GM19438 (cell line): ENCODE measurements at regions not wholly inside any gene's neighbourhood (a gene's known extent, or its start where the extent isn't known, plus 50 kb on each side); places are given as distances from the start of the nearest gene placed in this dataset.
"Not testable (repeated sequence)": the region's sequence is repeated elsewhere in the genome, so short reads cannot be mapped to it uniquely, and the experiment has no call there.

ENCODE experiments used
- ATAC-seq: cut with Tn5 transposase; IDR thresholded peaks from one replicate; pipeline ENCODE4 v1.9.1; 2021; ENCODE audit warnings: low read depth; ENCODE audit not compliant: unreplicated experiment

GRCh38 chr1:238485912-238486209 lies 595.1 kb upstream of the ZP4 start:
- ATAC-seq: no peak

GRCh38 chr1:238485057-238485911 lies 594.6 kb upstream of the ZP4 start:
- ATAC-seq: no peak

DNA sequence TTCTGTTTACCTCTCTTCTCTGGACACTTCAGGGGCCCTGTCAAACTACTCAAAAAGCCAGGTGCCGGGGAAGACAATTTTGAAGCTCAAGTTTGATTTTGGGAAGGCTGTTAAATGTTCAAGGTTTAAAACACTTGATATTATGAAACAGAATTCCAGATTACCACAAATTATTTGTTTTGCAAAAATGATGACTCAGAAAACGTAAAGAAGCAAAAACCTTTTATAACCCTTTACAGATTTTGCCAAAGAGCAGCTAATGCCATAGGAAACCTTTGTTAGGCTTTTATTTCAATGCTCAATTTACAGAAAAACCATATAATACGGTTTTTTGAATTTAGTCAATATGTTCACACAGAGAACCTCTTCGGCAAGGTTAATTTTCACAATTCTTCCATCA lies 593.4 kb upstream of the ZP4 start:
- ATAC-seq: no peak

DNA sequence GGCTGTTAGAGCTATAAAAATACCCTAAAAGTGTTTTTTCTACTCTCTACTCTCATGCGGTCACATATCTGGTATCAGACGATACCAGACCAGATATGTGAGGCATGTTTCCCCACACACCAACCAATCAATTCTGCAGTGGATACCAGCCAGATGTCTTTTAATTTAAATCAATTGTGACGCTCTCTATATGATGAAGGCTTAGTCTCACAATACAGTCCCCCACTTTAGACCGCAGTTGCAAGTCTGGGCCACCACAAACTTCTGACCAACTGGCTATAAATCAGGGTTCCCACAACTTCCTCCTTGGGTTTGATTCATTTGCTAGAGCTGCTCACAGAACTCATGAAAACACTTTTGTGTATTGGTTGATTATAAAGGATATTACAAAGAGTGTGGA lies 586.1 kb upstream of the ZP4 start:
- no peak for ATAC-seq

DNA sequence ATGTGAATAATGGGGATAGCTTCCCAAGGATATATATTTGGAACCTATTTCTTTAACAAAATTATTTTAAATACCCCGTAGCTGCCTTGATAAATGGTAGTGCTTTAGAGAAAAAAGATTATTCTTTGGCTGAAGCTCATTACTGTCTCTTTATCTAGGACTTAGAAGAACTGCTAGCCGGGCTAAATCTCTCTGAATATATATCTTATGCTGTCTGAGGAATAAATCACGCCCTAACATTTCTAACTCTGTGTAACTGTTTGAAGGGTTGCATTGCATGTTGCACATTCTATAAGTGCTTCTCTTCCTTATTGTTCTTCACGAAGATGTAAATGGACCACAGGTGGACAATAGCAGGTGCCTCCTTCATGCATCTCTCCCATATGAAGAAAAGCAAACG lies 585.0 kb upstream of the ZP4 start:
- no peak for ATAC-seq

GRCh38 chr1:238474263-238474662 lies 583.5 kb upstream of the ZP4 start:
- no peak for ATAC-seq

GRCh38 chr1:238469146-238469631 lies 578.5 kb upstream of the ZP4 start:
- ATAC-seq: no peak

DNA sequence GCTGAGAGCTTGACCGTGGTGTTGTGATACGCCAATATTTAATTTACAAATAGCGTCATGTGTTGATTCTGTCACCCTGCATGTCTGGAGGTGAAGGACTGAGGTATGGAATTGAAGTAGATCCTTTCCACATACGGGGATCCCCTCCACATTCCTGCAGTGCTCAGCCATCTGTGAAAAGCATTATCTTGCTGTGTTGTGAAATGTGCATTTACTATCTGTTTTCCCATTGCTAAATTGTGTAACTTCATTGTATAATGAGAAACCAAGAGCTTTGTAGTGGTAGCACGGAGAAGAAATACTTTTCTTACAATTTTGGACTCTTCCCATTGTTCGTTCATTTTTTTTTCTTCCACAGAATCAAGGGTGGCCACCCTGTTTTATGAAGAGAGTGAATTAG lies 577.3 kb upstream of the ZP4 start:
- ATAC-seq: no peak

DNA sequence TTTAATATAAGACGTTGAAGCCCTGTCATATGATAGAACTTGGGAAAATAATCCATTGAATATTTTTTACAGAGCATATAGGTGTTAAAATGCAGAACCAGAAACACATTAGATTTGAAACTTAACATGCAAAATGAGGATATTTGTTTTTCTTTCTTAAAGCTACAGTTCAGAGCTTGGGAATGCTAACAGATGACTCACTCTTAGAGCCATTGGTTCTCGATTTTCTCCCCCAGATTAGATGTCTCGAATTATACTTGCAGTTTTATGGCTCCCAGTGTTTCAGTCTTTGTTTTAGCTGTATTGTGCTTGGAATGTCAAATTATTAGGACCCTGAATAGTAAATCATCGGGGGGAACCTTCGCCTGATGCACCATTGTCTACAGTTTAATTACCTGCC lies 575.7 kb upstream of the ZP4 start:
- no peak for ATAC-seq

DNA sequence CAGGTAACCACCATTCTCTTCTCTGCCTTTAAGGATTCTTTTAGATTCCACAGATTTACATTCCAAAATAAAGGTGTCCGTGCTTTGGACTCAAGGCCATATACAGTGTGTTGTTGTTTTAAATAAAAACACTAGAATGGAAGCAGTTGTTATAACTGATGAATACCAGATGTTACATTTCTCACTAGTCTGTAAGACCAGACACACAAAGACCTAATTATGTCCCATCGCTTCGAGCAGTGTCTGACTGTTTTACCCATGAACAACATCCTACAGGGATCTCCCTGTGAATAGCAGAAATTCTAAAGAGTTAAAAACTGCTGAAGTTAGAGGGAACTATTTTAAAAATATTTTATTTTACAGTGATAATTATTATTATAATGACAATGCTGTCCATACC lies 574.7 kb upstream of the ZP4 start:
- no peak for ATAC-seq

GRCh38 chr1:238458899-238459298 lies 568.2 kb upstream of the ZP4 start:
- ATAC-seq: no peak

DNA sequence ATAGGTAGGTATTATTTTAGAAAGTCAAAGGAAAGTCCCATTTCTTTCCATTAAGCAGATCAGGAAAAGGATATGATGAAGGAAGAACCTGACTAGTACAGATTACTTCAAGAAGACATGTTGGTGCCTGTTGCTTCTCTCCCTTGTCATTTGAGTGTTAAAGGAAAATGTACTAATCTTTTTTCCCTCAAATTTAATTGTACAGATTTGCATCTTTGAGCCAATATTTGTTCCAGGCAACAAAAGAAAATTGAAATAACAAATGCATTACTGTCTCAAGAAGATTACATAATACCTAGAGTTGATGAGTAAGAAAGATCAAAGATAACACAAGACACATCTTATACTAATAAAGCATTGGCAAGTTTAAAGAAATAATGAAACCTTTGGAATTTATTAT lies 566.9 kb upstream of the ZP4 start:
- no peak for ATAC-seq

GRCh38 chr1:238451781-238452310 lies 561.1 kb upstream of the ZP4 start:
- ATAC-seq: no peak

- no peak for ATAC-seq
Measured at GRCh38 chr1:238450976-238451375, 560.3 kb upstream of the ZP4 start.

DNA sequence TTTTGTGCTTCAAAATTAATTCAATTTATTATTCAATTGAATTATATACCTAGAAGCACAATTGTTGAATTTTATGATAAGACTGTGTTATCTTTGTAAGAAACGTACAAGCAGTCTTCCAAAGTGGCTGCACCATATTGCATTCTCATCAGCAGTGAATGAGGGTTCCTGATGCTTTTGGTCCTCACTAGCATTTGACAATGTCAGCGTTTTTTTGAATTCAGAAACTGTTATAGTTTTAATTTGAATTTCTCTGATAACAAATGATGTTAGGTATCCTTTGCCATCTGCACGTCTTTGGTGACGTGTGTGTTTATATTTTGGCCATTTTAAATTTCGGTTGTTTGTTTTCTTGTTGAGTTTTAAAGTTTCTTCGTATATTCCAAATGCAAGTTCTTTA lies 553.0 kb upstream of the ZP4 start:
- no peak for ATAC-seq

- ATAC-seq: no peak
Measured at GRCh38 chr1:238439511-238439910, 548.8 kb upstream of the ZP4 start.

GRCh38 chr1:238438311-238439270 lies 547.9 kb upstream of the ZP4 start:
- ATAC-seq: no peak

GRCh38 chr1:238429703-238430102 lies 539.0 kb upstream of the ZP4 start:
- ATAC-seq: not testable (repeated sequence)

DNA sequence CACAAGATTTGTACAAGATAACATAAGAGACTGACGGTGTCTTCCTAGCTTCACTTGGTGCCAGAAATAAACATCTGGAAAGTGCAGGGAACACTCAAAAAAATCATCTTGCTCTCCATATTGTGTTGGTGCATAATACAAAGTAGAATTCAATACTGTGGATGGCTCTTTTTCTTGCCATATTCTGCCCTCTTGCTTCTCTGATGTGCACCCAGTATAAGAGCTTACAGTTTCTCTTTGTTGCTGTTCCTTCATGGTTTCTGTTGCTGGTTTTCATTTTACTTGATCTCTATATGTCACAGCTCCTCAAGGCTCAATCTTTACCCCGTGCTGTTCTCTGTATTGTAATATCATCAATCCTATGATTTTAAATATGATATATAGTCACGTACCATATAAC lies 528.5 kb upstream of the ZP4 start:
- ATAC-seq: no peak

DNA sequence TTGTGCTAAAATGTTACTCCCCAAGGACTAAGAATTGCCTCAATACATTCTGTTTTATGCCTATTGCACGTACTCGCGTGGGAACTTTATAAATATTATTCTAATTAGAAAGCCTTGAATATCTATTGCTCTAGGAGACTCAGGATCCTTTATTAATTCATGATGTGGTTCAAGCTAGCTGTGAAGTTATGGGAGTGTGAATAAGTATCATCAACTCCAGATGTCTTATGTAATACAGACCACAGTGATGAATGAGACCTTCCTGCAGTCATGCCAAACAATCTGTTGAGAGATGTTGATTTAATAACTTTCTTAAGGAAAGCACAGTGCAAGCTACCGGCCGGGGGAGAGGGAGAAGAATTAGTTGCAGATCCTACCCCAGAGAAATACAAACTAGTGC lies 519.2 kb upstream of the ZP4 start:
- ATAC-seq: no peak

GRCh38 chr1:238409191-238409850 lies 518.6 kb upstream of the ZP4 start:
- no peak for ATAC-seq
